Spleen (tissue), 7 donors: ENCODE measurements at regions not wholly inside any gene's neighbourhood (a gene's known extent, or its start where the extent isn't known, plus 50 kb on each side); places are given as distances from the start of the nearest gene placed in this dataset.

Experiments
- CTCF ChIP-seq, 11 experiments: fragments of 200-600 bp in 7 of 11; fragments of 450-650 bp in 4 of 11; sonication (generic) in 4 of 11; IDR thresholded peaks in 8 of 11; conservative IDR thresholded peaks in 3 of 11; 1 replicate in 7 of 11; 2 replicates in 4 of 11; pipeline versions ENCODE4 v1.4.0 to v1.8.0; 2016 to 2021; ENCODE audit warnings: antibody characterized with exemption in 11 of 11, inconsistent platforms in 4 of 11, mild to moderate bottlenecking in 1 of 11
- POLR2A ChIP-seq, 3 donors: fragments of 450-650 bp; IDR thresholded peaks; one replicate each; pipeline ENCODE4 v1.5.1; 2017; ENCODE audit warnings: antibody characterized with exemption in 3 of 3, mild to moderate bottlenecking in 1 of 3
- donor health status: DM: no; HTN: no; CAD: no; lungs with moderate emphysema.
- donor health status: DM: no; HTN: no; CAD: no.
- donor health status: DM: no; HTN: no; CAD: no.

GRCh38 chr13:42492372-42492920 lies 81.5 kb upstream of the TNFSF11 start:
- TF ChIP-seq POLR2A (IDR thresholded peaks at IDR 0.05) (no peak), CTCF (IDR thresholded peaks at IDR 0.05 in 8 of 11, conservative IDR thresholded peaks at IDR 0.05 in 3 of 11) (no peak)
